Mesodermal cell (in vitro differentiated cells): ENCODE measurements at regions not wholly inside any gene's neighbourhood (a gene's known extent, or its start where the extent isn't known, plus 50 kb on each side); places are given as distances from the start of the nearest gene placed in this dataset.

Experiments
- H3K27ac ChIP-seq: 2 replicates; pipeline ENCODE4 v1.7.0; 2013; ENCODE audit warnings: mild to moderate bottlenecking, low read depth, low read length, moderate library complexity; ENCODE audit not compliant: severe bottlenecking
- H3K36me3 ChIP-seq: 2 replicates; pipeline ENCODE4 v1.7.1; 2013; ENCODE audit warnings: mild to moderate bottlenecking, low read length, moderate library complexity; ENCODE audit not compliant: control insufficient read depth, insufficient read depth
- H3K4me1 ChIP-seq: one replicate; pipeline ENCODE4 v1.7.1; 2013; ENCODE audit warnings: mild to moderate bottlenecking, low read length; ENCODE audit not compliant: insufficient read depth, control insufficient read depth, poor library complexity, severe bottlenecking
- H3K4me3 ChIP-seq: 2 replicates; pipeline ENCODE4 v1.7.0; 2013; ENCODE audit warnings: low read length, control low read depth, mild to moderate bottlenecking; ENCODE audit not compliant: insufficient read depth, poor library complexity, severe bottlenecking; ENCODE audit errors: extremely low read depth
- H3K9me3 ChIP-seq: 2 replicates; pipeline ENCODE4 v1.7.1; 2013; ENCODE audit warnings: mild to moderate bottlenecking, low read length, moderate library complexity; ENCODE audit not compliant: control insufficient read depth
- WGBS, 2 experiments: methylation state at CpG; one replicate each; pipeline ENCODE4 v1.1.5; 2013; ENCODE audit warnings: missing lambda C conversion rate in 2 of 2; ENCODE audit not compliant: insufficient coverage in 2 of 2; 5-methylcytosine and 5-hydroxymethylcytosine counted together

DNA sequence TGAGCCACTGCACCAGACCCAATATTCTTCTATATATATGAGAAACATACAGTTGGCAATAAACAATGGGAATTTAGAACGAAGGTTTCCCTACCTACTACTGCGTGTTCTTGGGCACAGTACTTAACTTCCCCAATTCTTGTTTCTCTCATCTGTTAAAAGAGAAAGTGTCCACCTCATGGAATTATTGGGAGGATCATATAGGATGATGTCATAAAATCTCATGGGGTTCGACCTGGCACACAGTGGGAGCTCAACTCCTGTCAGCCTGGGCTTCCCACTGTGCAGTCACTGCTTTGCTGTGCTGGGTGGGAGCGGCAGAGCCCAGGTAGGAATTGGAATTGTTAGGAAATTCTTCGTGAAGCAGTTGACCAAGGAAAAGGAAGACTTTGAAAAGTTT, 203.3 kb downstream of the SH3BP4 start:
- no peaks in the 10 kb centered on the region for H3K4me1 ChIP-seq
- no peak overlapping the region for H3K27ac ChIP-seq
- H3K36me3 ChIP-seq: no peaks in the 10 kb centered on the region
- WGBS, 2 experiments: 70% methylated on average over 1 to 2 of the region's 5 CpGs
- no peaks in the 10 kb centered on the region for H3K9me3 ChIP-seq
- no peak overlapping the region for H3K4me3 ChIP-seq

DNA sequence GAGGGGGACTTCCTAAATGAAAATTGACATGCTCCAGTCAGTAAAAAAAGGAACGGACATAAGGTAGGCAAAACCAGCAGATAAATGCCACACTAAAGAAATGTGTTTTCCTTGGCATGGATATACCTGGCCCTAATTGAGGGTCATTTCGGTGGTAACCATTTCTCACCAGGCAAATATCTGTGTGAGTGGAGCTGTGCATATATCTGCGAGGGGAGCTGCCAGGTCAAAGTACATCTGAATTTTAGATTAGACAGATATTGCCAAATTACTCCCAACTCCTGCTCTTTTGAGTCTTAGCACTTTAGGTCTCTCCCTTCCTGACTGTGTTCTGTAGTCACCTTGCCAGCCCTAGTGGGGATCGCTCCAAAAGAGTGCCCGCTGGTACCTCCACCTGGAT, 204.2 kb downstream of the SH3BP4 start:
- 90 to 95% methylated on average over 4 to 5 of the region's 5 CpGs for WGBS, 2 experiments
- no peak overlapping the region for H3K27ac ChIP-seq
- H3K4me3 ChIP-seq: no peak overlapping the region
- no peaks in the 10 kb centered on the region for H3K4me1 ChIP-seq
- no peaks in the 10 kb centered on the region for H3K9me3 ChIP-seq
- no peaks in the 10 kb centered on the region for H3K36me3 ChIP-seq

DNA sequence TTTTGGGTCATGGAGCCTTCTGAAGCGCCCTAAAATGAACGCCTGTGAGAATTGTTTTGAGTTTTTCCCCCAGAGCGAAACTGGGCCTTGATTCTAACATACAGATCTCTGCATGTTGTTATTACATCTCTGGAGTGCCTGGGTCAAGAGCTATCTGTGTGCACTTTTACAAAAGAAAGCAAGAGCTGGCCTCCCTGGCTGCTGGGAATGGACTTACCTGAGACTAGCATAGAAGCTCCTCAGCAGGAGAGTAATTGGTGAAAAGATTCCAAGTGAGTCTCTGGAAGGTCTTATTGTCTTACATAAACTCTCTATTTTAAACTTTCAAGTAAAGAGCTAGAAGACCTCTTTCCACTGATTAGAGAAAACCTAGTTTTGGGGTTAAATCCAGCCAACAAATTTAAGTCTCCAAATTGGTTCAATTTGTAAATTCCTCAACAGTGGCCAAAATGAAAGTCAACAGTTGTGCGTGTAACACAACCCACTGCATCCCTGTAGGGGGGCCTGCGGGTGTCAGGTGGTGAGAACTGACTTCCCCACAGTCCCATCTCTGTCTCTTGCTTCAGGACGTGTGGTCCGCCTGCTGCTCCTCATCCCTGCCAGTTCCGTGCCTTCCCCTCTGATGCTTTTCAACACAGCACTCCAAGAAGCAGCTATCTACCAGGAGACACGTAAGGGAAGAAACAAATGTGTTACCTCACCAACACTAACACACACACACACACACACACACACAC, 206.1 kb downstream of the SH3BP4 start:
- H3K9me3 ChIP-seq: no peaks in the 10 kb centered on the region
- no peaks in the 10 kb centered on the region for H3K36me3 ChIP-seq
- WGBS, 2 experiments: 71 to 76% methylated on average over 7 to 9 of the region's 9 CpGs

DNA sequence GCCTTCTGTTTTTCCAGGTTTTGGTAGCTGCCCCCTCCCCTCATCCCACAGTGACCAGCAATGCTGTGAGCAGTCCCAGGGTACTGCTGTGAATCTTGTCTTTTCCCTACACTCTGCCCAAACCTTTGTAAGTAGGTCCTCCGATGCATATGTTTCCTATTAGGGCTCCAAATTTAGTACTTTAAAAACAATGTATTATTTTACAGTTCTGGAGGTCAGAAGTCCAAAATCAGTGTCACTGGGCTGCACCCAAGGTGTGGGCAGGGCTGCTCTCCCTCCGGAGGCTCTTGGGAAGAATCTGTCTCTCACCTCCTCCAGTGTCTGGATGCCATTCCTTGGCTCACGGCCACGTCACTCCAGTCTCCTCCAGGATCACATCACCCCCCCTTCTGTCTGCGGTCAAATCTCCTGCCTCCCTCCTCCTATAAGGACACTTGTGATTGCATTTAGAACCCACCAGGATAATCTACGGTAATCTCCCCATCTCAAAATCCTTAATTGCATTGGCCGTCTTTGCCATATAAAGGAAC, 208.5 kb downstream of the SH3BP4 start:
- WGBS, 2 experiments: 83 to 98% methylated on average over 2 to 4 of the region's 7 CpGs
- H3K9me3 ChIP-seq: no peaks in the 10 kb centered on the region
- H3K4me1 ChIP-seq: no peaks in the 10 kb centered on the region
- H3K4me3 ChIP-seq: no peak overlapping the region
- H3K27ac ChIP-seq: no peak overlapping the region
- H3K36me3 ChIP-seq: no peaks in the 10 kb centered on the region

More for the DNA sequence above, 206.1 kb downstream of the SH3BP4 start:
- Histone ChIP-seq H3K4me3 (no peak overlapping the region), H3K27ac (no peak overlapping the region), H3K4me1 (no peaks in the 10 kb centered on the region)

DNA sequence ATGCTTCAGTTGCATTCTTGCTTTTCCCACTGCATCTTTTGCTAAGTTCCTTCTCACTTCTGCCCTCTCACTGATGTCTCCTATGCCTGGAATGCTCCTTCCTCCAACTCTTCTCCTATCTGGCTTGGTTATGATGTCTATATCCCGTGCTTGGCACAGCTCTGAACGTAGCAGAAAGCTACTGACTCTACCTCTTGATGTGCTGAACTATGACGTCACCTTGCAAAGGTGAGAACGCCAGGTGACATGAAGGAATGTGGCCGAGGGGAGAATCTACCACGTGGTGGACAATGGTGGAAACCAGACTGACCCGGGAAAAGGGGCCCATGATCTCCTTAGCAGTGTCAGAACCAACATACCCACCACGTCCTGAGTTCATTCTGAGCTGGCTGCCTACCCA, 209.7 kb downstream of the SH3BP4 start:
- Histone ChIP-seq H3K27ac (no peak overlapping the region), H3K9me3 (no peaks in the 10 kb centered on the region), H3K4me3 (no peak overlapping the region), H3K4me1 (no peaks in the 10 kb centered on the region), H3K36me3 (no peaks in the 10 kb centered on the region)
- WGBS, 2 experiments: 92 to 99% methylated on average over 5 to 8 of the region's 8 CpGs

DNA sequence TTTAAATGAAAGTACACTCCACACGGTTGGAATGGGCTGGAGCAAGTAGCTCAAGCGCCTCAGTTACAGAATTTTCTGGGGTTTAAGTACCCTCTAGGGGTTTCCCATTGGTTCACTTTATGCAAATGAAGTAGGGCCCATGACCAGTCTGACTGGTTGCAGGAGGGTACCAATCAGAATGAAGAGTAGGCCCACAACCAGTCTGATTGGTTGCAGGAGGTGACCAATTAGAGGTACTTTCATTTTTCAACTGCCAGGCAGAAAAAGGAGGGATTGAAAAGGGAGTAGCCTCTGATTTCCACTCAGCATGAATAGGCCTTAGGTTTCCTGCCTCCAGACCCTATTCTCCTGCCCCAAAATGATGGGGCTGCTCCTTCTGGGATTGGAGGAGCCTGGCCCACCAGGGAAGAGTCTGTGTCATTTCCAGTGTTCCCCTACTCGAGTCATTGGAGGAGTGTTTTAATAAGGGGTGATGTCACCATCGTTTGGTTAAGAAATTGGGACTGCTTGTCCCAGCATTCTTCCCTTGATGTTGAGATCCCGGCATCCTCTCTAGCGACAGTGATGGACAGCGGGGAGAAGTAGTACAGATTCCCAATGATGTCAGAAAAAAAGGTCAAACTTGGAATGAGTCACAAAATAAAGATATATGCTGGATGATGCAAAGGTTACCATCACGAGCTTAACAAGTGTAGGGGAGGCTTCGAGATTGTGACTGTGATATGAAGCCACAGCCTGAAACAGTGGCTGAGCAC, 210.4 kb downstream of the SH3BP4 start:
- no peaks in the 10 kb centered on the region for H3K4me1 ChIP-seq
- no peak overlapping the region for H3K27ac ChIP-seq
- H3K9me3 ChIP-seq: no peaks in the 10 kb centered on the region
- H3K36me3 ChIP-seq: no peaks in the 10 kb centered on the region
- 76 to 78% methylated on average over 8 to 9 of the region's 9 CpGs for WGBS, 2 experiments
- no peak overlapping the region for H3K4me3 ChIP-seq

DNA sequence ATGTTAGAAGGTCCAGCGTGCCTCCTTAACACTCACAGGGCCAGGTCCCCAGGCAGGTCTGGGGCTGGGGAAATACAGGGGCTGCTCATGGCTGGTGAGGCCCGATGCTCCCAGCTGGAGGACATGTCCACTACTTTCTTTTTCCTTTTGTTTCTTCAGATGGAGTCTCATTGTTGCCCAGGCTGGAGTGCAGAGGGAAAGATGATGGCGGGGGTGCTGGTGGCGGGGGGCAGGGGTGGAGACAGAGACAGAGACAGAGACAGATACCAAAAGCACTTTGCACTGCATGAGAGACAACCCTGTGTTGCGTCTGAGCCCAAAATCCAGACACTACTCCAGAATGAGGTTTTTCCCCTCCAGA, 211.0 kb downstream of the SH3BP4 start:
- H3K4me1 ChIP-seq: no peaks in the 10 kb centered on the region
- H3K4me3 ChIP-seq: no peak overlapping the region
- no peak overlapping the region for H3K27ac ChIP-seq
- no peaks in the 10 kb centered on the region for H3K9me3 ChIP-seq
- H3K36me3 ChIP-seq: no peaks in the 10 kb centered on the region
- 60 to 80% methylated on average over 2 to 3 of the region's 5 CpGs for WGBS, 2 experiments

DNA sequence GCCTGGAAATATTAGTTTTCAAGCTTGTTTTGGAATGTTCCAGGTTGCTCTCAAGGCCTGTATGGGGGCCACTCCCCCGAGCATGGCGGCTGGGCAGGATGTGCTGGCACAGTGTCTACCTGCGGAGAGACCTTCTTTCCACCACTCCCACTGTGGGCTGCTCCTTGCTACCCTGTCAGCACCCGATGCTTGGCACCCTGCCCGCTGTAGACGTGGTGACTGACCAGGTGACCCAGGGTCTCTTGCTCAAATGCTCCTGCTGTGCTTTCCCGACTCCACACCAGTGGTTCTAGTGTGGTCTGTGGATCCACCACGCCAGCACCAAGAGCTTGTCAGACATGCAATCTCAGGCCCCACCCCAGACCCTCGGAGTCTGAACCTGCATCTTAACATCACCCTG, 213.3 kb downstream of the SH3BP4 start:
- H3K4me3 ChIP-seq: no peak overlapping the region
- H3K36me3 ChIP-seq: no peaks in the 10 kb centered on the region
- 95 to 98% methylated on average over 8 to 9 of the region's 9 CpGs for WGBS, 2 experiments

DNA sequence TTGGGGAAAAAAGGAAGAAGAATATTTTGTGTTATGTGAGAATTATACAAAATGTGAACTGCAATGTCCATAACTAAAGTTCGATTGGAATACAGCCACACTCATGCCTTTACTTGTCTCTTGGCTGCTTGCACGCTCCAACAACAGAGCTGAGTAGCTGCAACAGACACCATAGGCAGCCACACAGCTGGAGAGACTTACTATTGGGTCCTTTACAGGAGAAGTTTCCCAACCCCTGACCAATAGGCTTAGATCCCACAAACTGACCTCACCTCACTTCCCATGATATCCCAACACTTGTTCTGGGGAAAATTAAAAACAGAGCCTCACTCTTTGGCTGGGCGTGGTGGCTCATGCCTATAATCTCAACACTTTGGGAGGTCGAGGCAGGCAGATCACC, 213.8 kb downstream of the SH3BP4 start:
- Histone ChIP-seq H3K36me3 (no peaks in the 10 kb centered on the region), H3K27ac (no peak overlapping the region), H3K4me3 (no peak overlapping the region), H3K4me1 (peaks cover 16% of the 10 kb centered on the region), H3K9me3 (no peaks in the 10 kb centered on the region)
- WGBS, 2 experiments: 80 to 86% methylated on average over 1 to 4 of the region's 4 CpGs

More for the DNA sequence above, 213.3 kb downstream of the SH3BP4 start:
- H3K4me1 ChIP-seq: peaks cover 12% of the 10 kb centered on the region
- no peak overlapping the region for H3K27ac ChIP-seq
- no peaks in the 10 kb centered on the region for H3K9me3 ChIP-seq

DNA sequence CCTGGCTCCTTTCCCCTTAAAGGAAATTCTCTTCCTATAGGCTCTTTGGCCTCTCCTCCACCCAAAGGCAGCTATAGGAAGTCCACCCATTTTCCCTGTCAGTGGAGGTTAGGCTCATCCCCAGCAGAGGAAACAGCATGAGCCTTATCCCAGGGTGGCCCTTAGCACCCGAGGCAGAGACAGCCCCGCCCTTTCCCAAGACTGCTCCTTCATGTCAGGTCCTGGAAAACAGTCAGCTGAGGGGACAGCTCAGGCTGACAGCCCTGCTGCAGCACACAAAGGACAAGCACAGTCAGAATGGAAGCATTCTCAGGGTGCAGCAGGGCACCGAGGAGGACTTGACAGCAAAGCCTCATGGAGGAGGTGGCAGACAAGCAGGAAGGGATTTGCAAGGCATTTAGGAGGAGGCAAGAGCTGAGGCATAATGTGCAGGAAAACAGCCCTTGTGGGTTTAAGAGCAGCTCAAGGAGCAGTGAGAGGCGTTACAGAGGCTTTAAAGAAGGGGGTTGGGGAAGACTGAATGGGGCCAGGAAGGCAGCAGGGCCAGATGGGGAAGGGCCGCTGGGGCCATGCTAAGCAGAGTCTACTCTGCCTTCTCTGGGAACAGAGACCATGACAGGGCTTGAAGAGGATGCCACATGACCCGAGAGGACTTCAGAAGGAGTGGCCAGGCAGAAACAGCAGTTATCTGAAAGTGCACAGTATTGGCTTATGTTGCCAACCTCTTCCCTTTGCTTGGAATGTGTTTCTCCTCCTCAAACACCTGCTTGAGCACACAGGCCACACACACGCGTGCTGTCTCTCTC, 216.6 kb downstream of the SH3BP4 start:
- H3K36me3 ChIP-seq: no peaks in the 10 kb centered on the region
- no peaks in the 10 kb centered on the region for H3K9me3 ChIP-seq
- no peak overlapping the region for H3K4me3 ChIP-seq
- WGBS, 2 experiments: 82 to 85% methylated on average over 6 to 8 of the region's 8 CpGs
- H3K27ac ChIP-seq: no peak overlapping the region
- peaks cover 32% of the 10 kb centered on the region for H3K4me1 ChIP-seq
